ENCODE measurements at regions not wholly inside any gene's neighbourhood (a gene's known extent, or its start where the extent isn't known, plus 50 kb on each side); places are given as distances from the start of the nearest gene placed in this dataset.

GRCh38 chr2:834233-834632 lies 116.4 kb upstream of the SNTG2 start:
- no peaks in the 10 kb centered on the region for H3K9me3 ChIP-seq (ENCODE audit: control insufficient read depth, low read length)
- WGBS: 76% methylated on average over 10 of the region's 10 CpGs
- no peak overlapping the region for H2AFZ ChIP-seq (ENCODE audit: low read depth, low read length)
- H3K27ac ChIP-seq (ENCODE audit: low read length, poor library complexity, severe bottlenecking): no peak overlapping the region
- no peaks in the 10 kb centered on the region for H3K4me1 ChIP-seq (ENCODE audit: control insufficient read depth, insufficient read depth, low read depth, low read length)
- no peak overlapping the region for H3K9ac ChIP-seq (ENCODE audit: low read length)
- H3K4me3 ChIP-seq (ENCODE audit: insufficient read depth in 1 of 2, low read depth in 1 of 2, low read length in 2 of 2): no peak overlapping the region
- DNase-seq: no peak
- H3K23ac ChIP-seq (ENCODE audit: low read length in 2 of 2): no peak overlapping the region
- H3K18ac ChIP-seq (ENCODE audit: low read depth in 1 of 2, low read length in 2 of 2): no peak overlapping the region
- H2BK120ac ChIP-seq (ENCODE audit: low read depth, low read length): no peak overlapping the region
- H2BK12ac ChIP-seq (ENCODE audit: low read length in 2 of 2): no peak overlapping the region
- no peak overlapping the region for H2BK15ac ChIP-seq (ENCODE audit: low read depth, poor library complexity, severe bottlenecking)
- no peak overlapping the region for H3K4me2 ChIP-seq (ENCODE audit: low read length, poor library complexity, severe bottlenecking)
- H3K4ac ChIP-seq (ENCODE audit: low read depth in 1 of 2, low read length in 2 of 2): no peak overlapping the region
- no peaks in the 10 kb centered on the region for H3K79me1 ChIP-seq (replicated peaks; ENCODE audit: low read length, poor library complexity, severe bottlenecking)
- H3K27me3 ChIP-seq (ENCODE audit: control insufficient read depth in 1 of 2, insufficient read depth in 1 of 2, low read length in 2 of 2): peaks cover 0 to 13% of the 10 kb centered on the region in 2 experiments
- no peak overlapping the region for H3K14ac ChIP-seq (ENCODE audit: low read length in 2 of 2)
- H4K8ac ChIP-seq (ENCODE audit: low read length): no peak overlapping the region
- no peak overlapping the region for H2AK5ac ChIP-seq (ENCODE audit: low read length, severe bottlenecking)
- no peak overlapping the region for H4K91ac ChIP-seq (ENCODE audit: low read length)
- H2BK5ac ChIP-seq (ENCODE audit: low read depth, low read length, poor library complexity, severe bottlenecking): no peak overlapping the region
- H3K36me3 ChIP-seq (ENCODE audit: control insufficient read depth in 1 of 2, insufficient read depth in 2 of 2, low read depth in 1 of 2, low read length in 2 of 2): no peaks in the 10 kb centered on the region

DNA sequence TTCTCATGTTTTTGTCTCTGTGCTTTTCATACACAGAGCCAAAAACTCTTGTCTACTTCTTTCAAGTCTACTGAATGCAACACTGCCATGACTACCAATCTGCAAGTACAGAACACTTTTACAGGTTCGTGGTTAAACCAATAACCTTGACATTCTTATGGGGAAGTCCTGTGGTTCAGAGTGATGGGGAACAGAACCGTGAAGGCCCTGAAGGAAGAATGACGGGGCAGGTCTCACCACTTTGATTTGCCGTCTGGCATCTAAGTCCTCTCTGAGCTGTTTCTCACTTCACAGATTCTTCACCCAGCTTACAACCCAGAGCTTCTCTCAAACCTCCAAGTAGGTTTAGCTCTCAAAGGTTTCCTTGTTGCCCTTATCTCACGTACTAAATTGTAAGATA lies 117.5 kb upstream of the SNTG2 start:
- H3K14ac ChIP-seq (ENCODE audit: low read length in 2 of 2): no peak overlapping the region
- no peak overlapping the region for H2BK5ac ChIP-seq (ENCODE audit: low read depth, low read length, poor library complexity, severe bottlenecking)
- H3K9me3 ChIP-seq (ENCODE audit: control insufficient read depth, low read length): no peaks in the 10 kb centered on the region
- no peaks in the 10 kb centered on the region for H3K36me3 ChIP-seq (ENCODE audit: control insufficient read depth in 1 of 2, insufficient read depth in 2 of 2, low read depth in 1 of 2, low read length in 2 of 2)
- H2BK12ac ChIP-seq (ENCODE audit: low read length in 2 of 2): no peak overlapping the region
- no peak overlapping the region for H3K4me2 ChIP-seq (ENCODE audit: low read length, poor library complexity, severe bottlenecking)
- no peak overlapping the region for H4K8ac ChIP-seq (ENCODE audit: low read length)
- H3K27ac ChIP-seq (ENCODE audit: low read length, poor library complexity, severe bottlenecking): no peak overlapping the region
- H2AK5ac ChIP-seq (ENCODE audit: low read length, severe bottlenecking): no peak overlapping the region
- H3K23ac ChIP-seq (ENCODE audit: low read length in 2 of 2): no peak overlapping the region
- H3K4me3 ChIP-seq (ENCODE audit: insufficient read depth in 1 of 2, low read depth in 1 of 2, low read length in 2 of 2): no peak overlapping the region
- no peaks in the 10 kb centered on the region for H3K79me1 ChIP-seq (replicated peaks; ENCODE audit: low read length, poor library complexity, severe bottlenecking)
- no peak overlapping the region for H3K4ac ChIP-seq (ENCODE audit: low read depth in 1 of 2, low read length in 2 of 2)
- 71% methylated on average over 4 of the region's 5 CpGs for WGBS
- H2BK15ac ChIP-seq (ENCODE audit: low read depth, poor library complexity, severe bottlenecking): no peak overlapping the region
- no peak overlapping the region for H3K18ac ChIP-seq (ENCODE audit: low read depth in 1 of 2, low read length in 2 of 2)
- H4K91ac ChIP-seq (ENCODE audit: low read length): no peak overlapping the region
- H3K4me1 ChIP-seq (ENCODE audit: control insufficient read depth, insufficient read depth, low read depth, low read length): no peaks in the 10 kb centered on the region
- H3K27me3 ChIP-seq (ENCODE audit: control insufficient read depth in 1 of 2, insufficient read depth in 1 of 2, low read length in 2 of 2): peaks cover 0 to 18% of the 10 kb centered on the region in 2 experiments
- H3K9ac ChIP-seq (ENCODE audit: low read length): no peak overlapping the region
- H2AFZ ChIP-seq (ENCODE audit: low read depth, low read length): no peak overlapping the region
- DNase-seq: no peak
- no peak overlapping the region for H2BK120ac ChIP-seq (ENCODE audit: low read depth, low read length)

GRCh38 chr2:832635-833034 lies 118.0 kb upstream of the SNTG2 start:
- Histone ChIP-seq H3K36me3 (ENCODE audit: control insufficient read depth in 1 of 2, insufficient read depth in 2 of 2, low read depth in 1 of 2, low read length in 2 of 2) (no peaks in the 10 kb centered on the region), H3K4ac (ENCODE audit: low read depth in 1 of 2, low read length in 2 of 2) (no peak overlapping the region), H3K18ac (ENCODE audit: low read depth in 1 of 2, low read length in 2 of 2) (no peak overlapping the region), H3K9me3 (ENCODE audit: control insufficient read depth, low read length) (no peaks in the 10 kb centered on the region), H3K27me3 (ENCODE audit: control insufficient read depth in 1 of 2, insufficient read depth in 1 of 2, low read length in 2 of 2) (peaks cover 0 to 19% of the 10 kb centered on the region in 2 experiments), H3K23ac (ENCODE audit: low read length in 2 of 2) (no peak overlapping the region), H4K91ac (ENCODE audit: low read length) (no peak overlapping the region), H3K4me1 (ENCODE audit: control insufficient read depth, insufficient read depth, low read depth, low read length) (no peaks in the 10 kb centered on the region), H3K27ac (ENCODE audit: low read length, poor library complexity, severe bottlenecking) (no peak overlapping the region), H3K4me3 (ENCODE audit: insufficient read depth in 1 of 2, low read depth in 1 of 2, low read length in 2 of 2) (no peak overlapping the region), H3K4me2 (ENCODE audit: low read length, poor library complexity, severe bottlenecking) (no peak overlapping the region), H2BK5ac (ENCODE audit: low read depth, low read length, poor library complexity, severe bottlenecking) (no peak overlapping the region), H3K9ac (ENCODE audit: low read length) (no peak overlapping the region), H3K14ac (ENCODE audit: low read length in 2 of 2) (no peak overlapping the region), H2BK15ac (ENCODE audit: low read depth, poor library complexity, severe bottlenecking) (no peak overlapping the region), H2BK12ac (ENCODE audit: low read length in 2 of 2) (no peak overlapping the region), H4K8ac (ENCODE audit: low read length) (no peak overlapping the region), H2BK120ac (ENCODE audit: low read depth, low read length) (no peak overlapping the region), H2AFZ (ENCODE audit: low read depth, low read length) (no peak overlapping the region), H2AK5ac (ENCODE audit: low read length, severe bottlenecking) (no peak overlapping the region), H3K79me1 (replicated peaks; ENCODE audit: low read length, poor library complexity, severe bottlenecking) (no peaks in the 10 kb centered on the region)
- no peak for DNase-seq
- WGBS: 71% methylated on average over 1 of the region's 2 CpGs

DNA sequence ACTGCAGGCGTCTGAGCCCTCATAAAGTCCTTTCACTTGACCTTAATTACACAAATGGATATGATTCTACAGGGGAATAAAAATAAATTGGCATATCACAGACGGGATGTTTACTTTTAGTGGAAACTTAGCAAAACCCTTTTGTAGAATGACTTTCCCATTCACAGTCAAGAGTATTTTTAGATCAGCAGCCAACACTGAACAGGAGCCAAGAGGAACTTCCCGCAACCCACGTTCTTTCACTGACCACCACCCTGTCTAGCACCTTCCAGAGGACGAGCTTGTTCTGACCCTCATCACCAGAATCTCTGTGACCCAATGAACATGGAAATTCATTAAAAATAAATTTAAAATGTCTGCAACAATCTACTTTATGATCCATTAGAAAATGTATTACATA lies 119.0 kb upstream of the SNTG2 start:
- H3K27ac ChIP-seq (ENCODE audit: low read length, poor library complexity, severe bottlenecking): no peak overlapping the region
- no peak overlapping the region for H3K14ac ChIP-seq (ENCODE audit: low read length in 2 of 2)
- H2BK120ac ChIP-seq (ENCODE audit: low read depth, low read length): no peak overlapping the region
- no peak overlapping the region for H2AK5ac ChIP-seq (ENCODE audit: low read length, severe bottlenecking)
- no peaks in the 10 kb centered on the region for H3K9me3 ChIP-seq (ENCODE audit: control insufficient read depth, low read length)
- H4K91ac ChIP-seq (ENCODE audit: low read length): no peak overlapping the region
- no peak overlapping the region for H2AFZ ChIP-seq (ENCODE audit: low read depth, low read length)
- H3K23ac ChIP-seq (ENCODE audit: low read length in 2 of 2): no peak overlapping the region
- DNase-seq: no peak
- H3K4ac ChIP-seq (ENCODE audit: low read depth in 1 of 2, low read length in 2 of 2): no peak overlapping the region
- no peak overlapping the region for H3K9ac ChIP-seq (ENCODE audit: low read length)
- no peak overlapping the region for H3K4me3 ChIP-seq (ENCODE audit: insufficient read depth in 1 of 2, low read depth in 1 of 2, low read length in 2 of 2)
- H3K4me2 ChIP-seq (ENCODE audit: low read length, poor library complexity, severe bottlenecking): no peak overlapping the region
- peaks cover 0 to 19% of the 10 kb centered on the region in 2 experiments for H3K27me3 ChIP-seq (ENCODE audit: control insufficient read depth in 1 of 2, insufficient read depth in 1 of 2, low read length in 2 of 2)
- H3K36me3 ChIP-seq (ENCODE audit: control insufficient read depth in 1 of 2, insufficient read depth in 2 of 2, low read depth in 1 of 2, low read length in 2 of 2): no peaks in the 10 kb centered on the region
- no peak overlapping the region for H3K18ac ChIP-seq (ENCODE audit: low read depth in 1 of 2, low read length in 2 of 2)
- H3K4me1 ChIP-seq (ENCODE audit: control insufficient read depth, insufficient read depth, low read depth, low read length): no peaks in the 10 kb centered on the region
- no peaks in the 10 kb centered on the region for H3K79me1 ChIP-seq (replicated peaks; ENCODE audit: low read length, poor library complexity, severe bottlenecking)
- no peak overlapping the region for H2BK12ac ChIP-seq (ENCODE audit: low read length in 2 of 2)
- H4K8ac ChIP-seq (ENCODE audit: low read length): no peak overlapping the region
- 70% methylated on average over 3 of the region's 5 CpGs for WGBS
- no peak overlapping the region for H2BK5ac ChIP-seq (ENCODE audit: low read depth, low read length, poor library complexity, severe bottlenecking)
- H2BK15ac ChIP-seq (ENCODE audit: low read depth, poor library complexity, severe bottlenecking): no peak overlapping the region

Measured in mesenchymal stem cell (in vitro differentiated cells and primary cell).